Keratinocyte (primary cell): ENCODE measurements at regions not wholly inside any gene's neighbourhood (a gene's known extent, or its start where the extent isn't known, plus 50 kb on each side); places are given as distances from the start of the nearest gene placed in this dataset.

Experiments
- DNase-seq: peaks from one replicate; pipeline ENCODE4 v3.0.0-alpha.2; 2011; ENCODE audit warnings: low read depth, missing footprints, low spot score
- FAIRE-seq: peaks from 2 replicates; lab custom pipeline; 2011; peaks lifted over from hg19 to GRCh38; lab: Jason Lieb, UNC
- H2AFZ ChIP-seq: 2 replicates; pipeline ENCODE4 v1.6.0; 2012; ENCODE audit warnings: low read length, control low read depth, inconsistent platforms; ENCODE audit not compliant: control insufficient read depth
- H3K27ac ChIP-seq: 2 replicates; pipeline ENCODE4 v1.5.1; 2011; ENCODE audit warnings: low read length; ENCODE audit not compliant: control insufficient read depth, insufficient read depth
- H3K27me3 ChIP-seq: 3 replicates; pipeline ENCODE4 v1.6.0; 2011; ENCODE audit warnings: low read length; ENCODE audit not compliant: control insufficient read depth, insufficient read depth; ENCODE audit errors: extremely low read depth
- H3K36me3 ChIP-seq, 2 experiments: 2 replicates in 1 of 2; 3 replicates in 1 of 2; pipeline ENCODE4 v1.5.1; 2011; ENCODE audit warnings: low read length in 2 of 2, mild to moderate bottlenecking in 1 of 2; ENCODE audit not compliant: control insufficient read depth in 2 of 2, insufficient read depth in 2 of 2; ENCODE audit errors: extremely low read depth in 1 of 2
- H3K4me1 ChIP-seq: 3 replicates; pipeline ENCODE4 v1.5.1; 2011; ENCODE audit warnings: low read length; ENCODE audit not compliant: control insufficient read depth, insufficient read depth; ENCODE audit errors: extremely low read depth
- H3K4me2 ChIP-seq: 3 replicates; pipeline ENCODE4 v1.6.0; 2011; ENCODE audit warnings: low read depth, low read length; ENCODE audit not compliant: control insufficient read depth, insufficient read depth; ENCODE audit errors: extremely low read depth
- H3K4me3 ChIP-seq, 3 experiments: fragments of 200-600 bp in 1 of 3; sonication (generic) in 1 of 3; 2 replicates in 2 of 3; 3 replicates in 1 of 3; pipeline ENCODE4 v1.5.1; 2011 to 2016; ENCODE audit warnings: low read length in 3 of 3, mild to moderate bottlenecking in 3 of 3, control low read depth in 2 of 3, inconsistent platforms in 1 of 3, low read depth in 1 of 3, mixed read lengths in 1 of 3, mixed run types in 1 of 3, moderate library complexity in 1 of 3; ENCODE audit not compliant: control insufficient read depth in 2 of 3, insufficient read depth in 2 of 3; ENCODE audit errors: extremely low read depth in 1 of 3
- H3K79me2 ChIP-seq: 2 replicates; pipeline ENCODE4 v1.6.0; 2012; ENCODE audit warnings: low read length; ENCODE audit not compliant: control insufficient read depth, insufficient read depth
- H3K9ac ChIP-seq: 3 replicates; pipeline ENCODE4 v1.6.0; 2011; ENCODE audit warnings: low read length; ENCODE audit not compliant: control insufficient read depth, insufficient read depth; ENCODE audit errors: extremely low read depth
- H3K9me1 ChIP-seq: 3 replicates; pipeline ENCODE4 v1.6.0; 2011; ENCODE audit warnings: low read length; ENCODE audit not compliant: control insufficient read depth, insufficient read depth; ENCODE audit errors: extremely low read depth
- H3K9me3 ChIP-seq: 2 replicates; pipeline ENCODE4 v1.5.1; 2012; ENCODE audit warnings: low read depth, low read length; ENCODE audit not compliant: control insufficient read depth
- H4K20me1 ChIP-seq: 3 replicates; pipeline ENCODE4 v1.6.0; 2011; ENCODE audit warnings: low read length; ENCODE audit not compliant: control insufficient read depth, insufficient read depth; ENCODE audit errors: extremely low read depth
- CTCF ChIP-seq, 3 experiments: IDR thresholded peaks in 1 of 3; conservative IDR thresholded peaks in 1 of 3; optimal IDR thresholded peaks in 1 of 3; 2 replicates in 2 of 3; 3 replicates in 1 of 3; pipeline versions ENCODE3 to v1.5.1; 2011; ENCODE audit warnings: low read length in 3 of 3, mild to moderate bottlenecking in 3 of 3, moderate library complexity in 2 of 3, control low read depth in 1 of 3, inconsistent platforms in 1 of 3; ENCODE audit not compliant: insufficient read depth in 2 of 3; ENCODE audit errors: extremely low read depth in 1 of 3
- EZH2 ChIP-seq: IDR thresholded peaks from one replicate; pipeline ENCODE4 v1.6.1; 2012; ENCODE audit warnings: inconsistent platforms, mild to moderate bottlenecking, low read length, moderate library complexity
- dilution Hi-C: fragments of 300-500 bp; cut with MboI; formaldehyde crosslinking; loops from one replicate; pipeline ENCODE4 v1.7.0; 2020; ENCODE audit warnings: low sequenced_read_pairs; ENCODE audit not compliant: extremely low pct_ligation_motif_present

DNA sequence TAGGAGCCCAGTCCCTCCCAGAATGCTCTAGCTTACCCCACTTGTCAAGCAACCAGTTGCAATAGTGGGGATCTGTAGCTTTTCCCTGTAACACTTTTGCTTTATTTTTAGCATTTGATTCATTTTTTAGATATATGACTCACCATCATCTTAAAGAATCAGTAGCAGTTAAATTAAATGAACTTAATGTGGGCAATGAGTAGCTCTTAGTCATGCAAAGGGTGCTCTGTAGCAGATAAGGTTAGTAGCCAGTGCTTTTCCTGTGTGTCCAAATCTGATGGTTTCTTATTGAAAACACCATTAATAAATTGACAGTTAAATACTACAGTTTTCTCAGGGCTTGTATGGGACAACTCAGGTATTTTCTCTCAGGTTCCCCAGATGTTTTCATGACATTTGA, 311.8 kb downstream of the RERGL start:
- FAIRE-seq (no peak), DNase-seq (no peak)
- Histone ChIP-seq H3K9me1 (no peaks in the 10 kb centered on the region), H3K27me3 (no peaks in the 10 kb centered on the region), H3K9me3 (no peaks in the 10 kb centered on the region), H3K4me2 (no peak overlapping the region), H3K9ac (no peak overlapping the region), H3K79me2 (no peaks in the 10 kb centered on the region), H3K4me3 (no peak overlapping the region), H2AFZ (no peak overlapping the region), H4K20me1 (no peaks in the 10 kb centered on the region), H3K27ac (no peak overlapping the region), H3K36me3 (no peaks in the 10 kb centered on the region), H3K4me1 (no peaks in the 10 kb centered on the region)
- no peak for TF ChIP-seq EZH2
- no peak for TF ChIP-seq CTCF (optimal IDR thresholded peaks at IDR 0.05 in 1 of 3, IDR thresholded peaks at IDR 0.05 in 1 of 3, conservative IDR thresholded peaks at IDR 0.05 in 1 of 3; ENCODE audit: extremely low read depth in 1 of 3, insufficient read depth in 2 of 3, low read length in 3 of 3)
- dilution Hi-C loops: no loop called here

- FAIRE-seq: no peak
- Histone ChIP-seq H3K9me3 (no peaks in the 10 kb centered on the region), H4K20me1 (no peaks in the 10 kb centered on the region), H2AFZ (no peak overlapping the region), H3K4me1 (no peaks in the 10 kb centered on the region), H3K4me2 (no peak overlapping the region), H3K9ac (no peak overlapping the region), H3K79me2 (no peaks in the 10 kb centered on the region), H3K4me3 (no peak overlapping the region), H3K9me1 (no peaks in the 10 kb centered on the region), H3K27me3 (no peaks in the 10 kb centered on the region), H3K27ac (no peak overlapping the region), H3K36me3 (no peaks in the 10 kb centered on the region)
- no peak for DNase-seq
- dilution Hi-C loops: no loop called here
- no peak for TF ChIP-seq CTCF (optimal IDR thresholded peaks at IDR 0.05 in 1 of 3, IDR thresholded peaks at IDR 0.05 in 1 of 3, conservative IDR thresholded peaks at IDR 0.05 in 1 of 3; ENCODE audit: extremely low read depth in 1 of 3, insufficient read depth in 2 of 3, low read length in 3 of 3)
Measured at GRCh38 chr12:17763366-17763765, 326.6 kb downstream of the RERGL start.
